Stimulated activated CD8-positive, alpha-beta memory T cell treated with anti-CD3 and anti-CD28 coated beads, Interleukin-12 subunit alpha, Interleukin-12 subunit beta, amount 100 ng/mL, for 1 hour (primary cell): ENCODE measurements at regions not wholly inside any gene's neighbourhood (a gene's known extent, or its start where the extent isn't known, plus 50 kb on each side); places are given as distances from the start of the nearest gene placed in this dataset.

Source experiments
- DNase-seq: peaks from one replicate; pipeline ENCODE4 v3.0.0-alpha.2; 2020; ENCODE audit warnings: low read depth

DNA sequence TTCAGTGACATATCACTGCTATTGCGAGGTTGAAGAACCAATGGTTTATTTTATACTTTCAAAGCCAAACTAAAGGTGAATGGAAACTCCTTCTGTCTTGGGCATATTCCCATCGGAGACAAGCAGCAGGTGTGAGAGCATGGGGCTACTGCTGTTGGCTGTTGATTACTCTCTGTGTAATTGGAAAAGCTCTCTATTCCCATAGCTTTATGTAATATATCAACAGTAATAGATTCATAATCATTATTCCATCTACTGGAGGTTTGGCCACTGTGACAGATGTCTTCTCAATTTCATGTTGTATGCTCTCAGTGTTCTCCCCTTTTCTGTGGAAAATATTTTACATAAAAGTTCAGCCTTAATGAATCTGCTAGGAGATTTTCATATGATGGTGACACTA is 352.0 kb downstream of the BTG1 start:
- DNase-seq = no peak

DNA sequence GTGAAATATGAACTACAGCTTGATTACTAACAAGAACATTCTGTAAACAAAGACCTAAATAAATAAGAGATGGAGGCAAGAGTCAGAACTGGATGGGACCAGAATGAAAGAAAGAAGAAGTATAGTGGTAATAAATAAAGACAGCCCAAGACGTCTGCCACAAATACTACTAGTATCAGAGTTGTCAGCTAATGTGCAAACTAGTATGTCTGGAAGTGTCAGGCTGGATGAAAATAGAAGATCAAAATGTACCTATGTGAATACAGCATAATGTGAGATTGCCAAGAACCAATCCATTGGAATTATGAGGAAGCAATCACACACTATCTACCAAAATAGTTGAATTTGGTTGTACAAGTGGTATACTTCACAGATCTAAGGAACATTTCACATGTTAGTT is 353.0 kb downstream of the BTG1 start:
- DNase-seq = no peak

DNA sequence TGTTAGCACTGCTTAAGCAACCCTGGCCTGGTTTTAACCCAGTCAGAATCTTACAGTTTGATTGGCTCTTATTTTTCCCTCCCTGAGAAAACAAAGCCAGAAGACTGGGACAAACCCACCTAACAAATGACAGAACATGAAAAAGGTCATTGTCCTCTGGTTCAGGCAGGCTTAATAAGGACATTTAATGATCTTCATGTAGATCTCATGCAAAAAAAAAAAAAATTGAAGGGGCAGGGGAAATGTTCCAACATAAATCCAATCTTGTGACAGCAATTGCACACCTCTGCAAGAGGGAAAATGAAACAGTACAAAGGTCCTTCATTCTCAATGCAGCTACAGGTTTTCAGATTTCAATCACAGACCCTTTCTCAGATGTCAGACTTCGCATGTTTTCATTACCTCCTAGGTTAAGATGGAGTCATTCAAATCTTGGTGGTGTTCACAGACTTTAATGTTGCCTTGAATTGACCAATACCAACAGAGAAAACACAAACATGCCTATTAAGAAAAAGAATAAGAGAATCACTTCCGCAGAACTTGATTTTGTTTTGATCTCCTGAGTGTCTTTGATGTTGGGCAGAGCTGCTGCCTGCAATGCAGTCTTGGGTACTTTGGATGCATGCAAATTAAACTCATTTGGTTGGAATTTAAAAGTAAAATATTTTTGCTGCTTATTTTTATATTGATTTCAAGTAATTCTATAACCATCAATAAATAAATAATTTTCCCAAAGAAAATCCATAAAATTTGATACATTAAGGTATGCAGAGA is 359.0 kb downstream of the BTG1 start:
- no peak for DNase-seq

DNA sequence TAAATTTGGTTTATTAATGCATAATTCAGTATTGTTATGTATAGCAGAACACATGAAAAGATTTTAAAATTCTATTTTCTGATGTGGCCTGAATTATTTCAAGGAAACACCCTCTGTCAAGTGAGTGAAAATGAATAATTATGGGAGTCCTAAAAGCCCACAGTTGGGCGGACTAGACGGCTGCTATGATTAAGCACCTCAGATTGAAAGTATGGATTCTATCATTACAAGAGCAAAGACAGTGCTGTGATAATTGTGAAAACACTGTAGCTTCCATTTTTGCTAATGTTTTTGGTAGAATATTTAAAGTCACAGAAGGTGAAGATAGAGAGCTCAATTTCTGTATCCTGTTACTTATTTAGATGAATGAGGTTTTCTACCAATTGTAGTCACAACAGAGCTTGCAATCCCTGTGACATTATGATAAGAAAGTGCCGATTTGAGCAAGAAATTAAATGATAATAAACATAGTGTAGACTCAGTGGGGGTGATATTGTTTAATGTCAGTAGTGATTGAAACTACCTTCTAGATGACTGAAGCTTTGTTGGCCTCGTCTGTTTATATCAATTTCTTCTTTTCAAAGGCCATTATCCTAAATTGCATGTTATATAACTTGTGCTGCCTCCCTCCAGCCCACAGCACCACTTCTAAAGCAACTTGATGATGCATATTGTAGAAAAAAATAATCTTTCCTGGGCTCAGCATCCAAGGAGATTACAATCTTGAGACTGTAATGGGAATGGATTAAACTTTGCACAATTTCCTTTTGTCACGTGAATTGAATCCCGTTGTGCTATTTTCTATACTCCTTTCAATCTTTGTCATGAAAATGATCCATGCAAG is 359.8 kb downstream of the BTG1 start:
- DNase-seq = no peak

DNA sequence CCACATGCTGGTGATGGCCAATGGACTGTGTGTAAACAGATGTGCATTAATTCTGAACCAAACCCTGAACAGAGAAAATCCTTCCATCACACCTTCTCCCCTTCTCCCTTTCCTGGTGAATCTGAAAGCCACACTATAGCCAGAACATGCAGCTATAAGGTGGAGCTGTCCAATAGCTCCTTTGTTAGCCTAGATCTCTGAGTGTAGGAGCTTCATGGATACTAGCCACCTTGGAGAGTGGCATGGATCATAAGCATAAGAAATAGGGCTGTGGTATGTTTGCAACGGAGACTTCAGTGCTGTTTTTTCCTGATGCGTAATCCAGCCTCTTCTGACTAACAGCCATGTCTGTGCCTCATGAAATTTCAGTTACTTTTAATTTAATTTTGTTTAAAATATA is 364.5 kb downstream of the BTG1 start:
- no peak for DNase-seq

DNA sequence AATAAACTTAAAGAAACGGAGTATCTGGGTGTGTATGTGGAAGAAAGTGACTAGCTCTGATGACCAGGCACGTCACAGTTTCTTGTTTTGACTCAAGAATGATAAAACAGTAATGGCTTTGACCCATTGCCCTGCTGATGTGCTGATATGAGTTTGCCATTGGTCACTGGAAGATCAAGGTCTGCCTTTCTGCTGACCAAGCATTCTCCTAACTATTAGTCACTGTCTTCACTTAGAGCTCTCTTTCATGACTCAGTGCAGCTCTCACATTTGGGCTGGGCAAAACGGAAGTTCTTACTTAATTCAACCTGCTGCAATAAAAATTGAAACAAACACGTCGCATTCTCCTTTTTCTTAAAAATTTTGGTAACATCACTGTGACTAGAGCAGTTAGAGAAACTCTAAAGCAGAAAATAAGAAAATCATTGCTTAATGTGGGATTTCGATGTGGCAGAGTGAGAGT is 366.7 kb downstream of the BTG1 start:
- peak; percentile 5 for DNase-seq

DNA sequence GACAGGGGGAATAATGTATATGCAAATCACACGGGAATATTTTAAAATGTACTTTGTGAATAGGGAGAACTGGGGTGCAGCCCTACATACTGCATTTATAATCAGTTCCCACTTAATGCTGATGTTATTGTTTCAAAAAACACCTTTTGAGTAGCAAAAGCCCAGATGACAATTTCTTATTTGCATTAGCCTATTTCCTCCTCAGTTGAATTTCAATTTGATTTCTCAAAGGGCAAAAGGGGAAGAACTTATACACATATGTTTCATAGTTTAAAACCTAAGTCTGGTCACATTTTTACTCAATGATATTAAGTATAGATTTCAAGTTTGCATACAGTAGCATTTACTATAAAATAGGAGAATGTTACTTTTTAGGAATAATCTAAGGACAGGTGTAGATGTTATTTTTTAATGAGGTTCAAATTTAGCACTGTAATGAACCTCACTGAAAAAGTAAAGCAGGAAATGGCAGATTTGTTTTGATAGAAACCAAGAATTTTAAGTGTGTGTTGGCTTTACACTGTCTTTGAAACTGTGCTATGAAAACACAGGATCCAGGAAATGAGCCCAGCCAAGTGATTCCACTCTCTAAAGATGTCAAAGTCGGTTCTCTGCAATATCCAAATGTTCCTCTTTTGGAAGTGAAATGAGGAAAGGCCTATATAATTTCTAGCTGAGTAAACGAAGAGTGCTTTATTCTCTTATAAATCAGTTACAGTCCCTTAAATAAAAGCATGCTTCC is 367.4 kb downstream of the BTG1 start:
- no peak for DNase-seq

DNA sequence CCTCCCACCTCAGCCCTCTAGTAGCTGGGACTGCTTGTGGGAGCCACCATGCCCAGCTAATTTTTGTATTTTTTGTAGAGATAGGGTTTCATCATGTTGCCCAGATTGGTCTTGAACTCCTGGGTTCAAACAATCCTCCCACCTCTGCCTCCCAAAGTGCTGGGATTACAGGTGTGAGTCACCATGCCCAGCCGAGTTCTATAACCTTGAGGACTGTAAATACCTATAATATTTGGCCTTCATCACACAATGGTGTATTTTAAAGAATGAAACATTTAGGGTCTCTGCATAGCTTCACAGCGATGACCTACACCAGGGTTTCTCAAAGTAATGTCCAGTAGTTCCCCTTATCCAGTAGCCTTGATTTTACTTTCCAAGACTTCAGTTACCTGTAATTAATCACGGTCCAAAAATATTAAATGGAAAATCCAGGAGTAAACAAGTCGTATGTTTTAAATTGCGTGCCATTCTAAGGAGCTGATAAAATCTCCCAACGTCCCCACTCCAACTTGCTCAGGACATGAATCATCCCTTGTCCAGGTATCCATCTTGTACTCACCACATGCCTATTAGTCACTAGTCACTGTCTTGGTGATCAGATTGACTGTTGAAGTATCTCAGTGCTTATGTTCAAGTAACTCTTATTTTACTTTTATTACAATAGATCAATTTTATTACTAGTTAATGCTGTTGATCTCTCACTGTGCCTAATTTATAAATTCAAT is 368.2 kb downstream of the BTG1 start:
- no peak for DNase-seq

DNA sequence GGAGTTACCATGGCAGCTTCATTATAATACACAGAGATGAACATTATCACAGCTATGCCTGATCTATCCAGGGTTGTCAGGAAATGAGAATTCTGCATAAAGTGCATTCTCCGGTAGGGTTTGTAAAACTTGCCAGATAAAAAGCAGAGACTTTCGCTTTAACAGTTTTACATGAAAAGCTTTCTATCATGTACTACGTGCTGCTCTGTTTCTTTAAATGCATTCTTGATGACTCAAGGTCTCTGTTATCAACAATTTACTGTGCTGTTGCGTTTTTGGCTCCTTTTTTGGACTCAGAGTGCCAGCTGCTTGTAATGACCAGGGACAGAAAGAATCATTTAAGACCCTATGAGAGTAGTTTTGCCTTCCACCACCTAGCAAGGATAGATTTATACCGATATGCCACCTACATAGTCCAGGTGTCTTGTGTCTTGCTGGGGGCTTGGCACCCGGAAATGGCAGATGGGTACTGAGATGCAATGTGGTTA is 371.2 kb downstream of the BTG1 start:
- DNase-seq = no peak

DNA sequence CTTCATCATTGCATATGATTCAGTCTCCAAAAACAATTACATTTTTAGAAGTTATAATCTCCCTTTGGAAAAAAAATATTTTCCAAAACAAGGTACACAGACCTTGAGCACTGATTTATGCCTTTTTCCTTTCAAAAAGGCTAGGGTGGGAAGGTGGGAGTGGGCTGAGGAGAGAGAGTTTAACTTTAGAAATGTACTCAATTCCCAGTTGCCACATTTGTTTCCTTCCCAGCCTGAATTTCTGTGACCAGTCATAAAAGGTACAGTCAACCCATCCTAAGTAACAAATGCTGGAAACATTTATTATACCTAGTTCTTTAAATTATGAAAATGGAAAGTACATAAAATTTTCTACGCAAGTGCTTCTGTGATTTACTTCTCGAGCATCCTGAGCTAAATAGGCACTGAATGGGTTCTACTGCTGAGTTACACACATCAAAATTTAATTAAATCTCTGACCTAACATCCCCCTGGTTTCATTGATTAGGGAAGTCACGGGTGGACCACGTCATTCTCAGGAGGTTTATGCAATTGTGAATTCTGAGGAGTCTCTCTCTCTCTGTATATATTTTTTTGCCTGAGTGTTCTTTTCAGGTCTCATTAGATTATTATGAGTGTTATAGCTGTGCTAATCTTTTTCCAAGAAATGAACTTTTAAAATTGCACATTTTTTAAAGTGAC is 371.8 kb downstream of the BTG1 start:
- DNase-seq = no peak

DNA sequence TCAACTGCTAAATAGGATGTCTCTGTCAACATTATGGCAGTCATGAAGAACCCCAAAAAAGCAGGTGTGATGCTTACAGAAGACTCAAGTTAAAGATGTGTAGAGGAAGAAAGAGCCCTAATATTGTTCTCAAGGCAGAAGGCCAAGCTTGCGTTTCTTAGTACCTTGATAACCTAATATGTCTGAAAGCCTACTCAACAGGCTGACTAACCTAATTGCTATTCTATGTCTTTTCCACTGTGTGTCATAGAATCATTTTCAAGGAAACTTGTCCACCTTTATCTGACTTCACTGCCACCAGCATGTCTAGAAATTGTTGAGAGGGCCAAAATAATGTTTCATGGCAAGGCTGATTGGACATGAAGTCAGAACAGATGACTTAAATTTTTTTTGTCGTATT is 373.2 kb downstream of the BTG1 start:
- DNase-seq = no peak

DNA sequence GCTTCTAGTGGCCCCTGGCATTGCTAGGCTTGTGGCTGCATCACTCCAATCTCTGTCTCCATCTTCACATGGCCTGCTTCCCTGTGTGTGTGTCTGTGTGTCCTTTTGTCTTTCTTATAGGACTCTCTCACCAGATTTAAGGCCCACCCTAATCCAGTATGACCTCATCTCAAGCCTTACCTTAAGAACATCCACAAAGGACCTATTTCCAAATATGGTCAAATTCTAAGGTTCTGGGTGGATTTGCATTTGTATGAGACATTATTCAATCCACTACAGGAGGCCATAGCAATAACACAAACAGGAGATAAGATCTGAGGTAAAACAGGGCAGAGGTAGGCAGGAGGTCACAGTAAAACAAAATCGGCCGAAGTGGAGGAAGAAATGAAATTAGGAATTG is 375.9 kb downstream of the BTG1 start:
- DNase-seq = no peak

DNA sequence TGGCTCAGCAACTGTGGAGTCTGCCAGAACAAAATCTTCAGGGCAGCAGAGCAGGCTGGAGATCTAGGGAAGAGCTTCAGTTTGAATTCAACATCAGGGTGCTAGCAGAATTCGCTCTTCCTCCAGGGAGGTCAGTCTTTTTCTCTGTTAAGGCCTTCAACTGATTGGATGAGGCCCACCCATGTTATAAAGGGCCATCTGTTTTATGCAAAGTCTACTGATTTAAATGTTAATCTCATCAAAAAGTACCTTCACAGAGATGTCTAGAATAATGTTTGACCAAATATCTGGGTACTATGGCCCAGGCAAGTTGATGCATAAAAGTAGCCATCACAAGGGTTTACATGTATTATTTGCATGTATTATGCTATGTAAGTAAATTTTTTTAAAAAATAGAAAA is 378.4 kb downstream of the BTG1 start:
- DNase-seq = no peak

DNA sequence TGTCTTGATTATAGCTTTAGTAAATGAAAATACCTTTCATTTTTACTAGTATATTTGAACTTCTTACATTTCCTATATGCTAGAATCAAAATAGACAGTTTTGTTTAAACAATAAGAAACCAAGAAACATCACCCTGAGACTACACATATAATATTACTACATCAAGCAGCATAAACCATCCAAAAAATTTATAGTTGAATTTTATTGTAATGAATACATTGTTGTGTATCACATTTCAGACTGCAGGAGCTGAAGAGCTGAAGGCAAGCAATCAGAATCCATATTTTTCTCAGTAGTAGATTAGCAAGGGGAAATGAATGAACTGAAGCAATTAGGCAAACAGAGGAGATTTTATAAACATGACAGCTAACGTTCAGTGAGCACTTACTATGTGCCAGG is 379.2 kb downstream of the BTG1 start:
- DNase-seq = no peak

DNA sequence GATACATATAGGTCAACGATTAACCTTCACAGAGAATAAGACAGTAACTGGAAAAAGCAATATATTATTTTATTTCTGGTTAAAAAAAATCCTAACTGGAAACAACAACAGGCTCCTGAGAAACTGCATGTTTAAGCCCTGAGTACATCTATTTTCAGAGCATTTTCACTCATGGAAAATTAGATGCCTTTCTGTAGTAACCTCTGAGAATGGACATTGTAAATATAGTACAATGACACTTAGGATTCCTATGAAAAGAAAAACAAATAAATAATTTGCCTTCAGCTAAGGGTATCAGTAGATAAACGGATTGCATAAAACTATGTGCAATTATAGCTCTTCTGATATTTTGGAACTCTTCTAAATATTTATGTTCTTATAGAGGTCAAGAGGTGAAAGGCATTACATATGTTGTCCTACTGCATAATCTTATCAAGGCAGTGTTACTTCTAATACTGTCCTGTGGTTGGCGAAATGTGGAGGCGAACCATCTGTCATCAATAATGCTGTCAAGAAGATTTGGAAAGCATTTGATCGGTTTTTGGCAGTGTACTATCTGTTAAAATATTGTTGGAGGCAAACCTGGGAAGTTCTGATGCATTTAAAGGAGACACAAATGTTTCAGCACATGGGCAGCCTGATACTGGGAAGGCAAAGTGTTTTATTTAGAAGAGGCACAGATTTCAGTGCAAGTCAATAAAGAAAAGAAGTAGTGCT is 381.8 kb downstream of the BTG1 start:
- DNase-seq = no peak

DNA sequence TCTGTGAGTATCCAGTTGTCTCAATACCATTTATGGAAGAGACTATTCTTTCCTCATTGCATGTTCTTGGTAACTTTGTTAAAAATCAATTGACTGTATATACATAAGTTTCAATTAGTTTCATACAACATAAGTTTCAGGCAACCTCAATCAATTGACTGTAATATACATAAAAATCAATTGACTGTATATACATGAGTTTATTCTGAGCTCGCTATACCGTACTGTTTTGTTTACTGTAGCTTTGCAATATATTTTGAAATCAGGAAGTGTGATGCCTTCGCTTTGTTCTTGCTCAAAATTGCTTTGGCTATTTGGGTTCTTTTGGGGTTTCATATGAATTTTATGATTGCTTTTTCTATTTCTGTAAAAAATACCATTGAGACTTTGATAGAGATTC is 392.0 kb downstream of the BTG1 start:
- no peak for DNase-seq

DNA sequence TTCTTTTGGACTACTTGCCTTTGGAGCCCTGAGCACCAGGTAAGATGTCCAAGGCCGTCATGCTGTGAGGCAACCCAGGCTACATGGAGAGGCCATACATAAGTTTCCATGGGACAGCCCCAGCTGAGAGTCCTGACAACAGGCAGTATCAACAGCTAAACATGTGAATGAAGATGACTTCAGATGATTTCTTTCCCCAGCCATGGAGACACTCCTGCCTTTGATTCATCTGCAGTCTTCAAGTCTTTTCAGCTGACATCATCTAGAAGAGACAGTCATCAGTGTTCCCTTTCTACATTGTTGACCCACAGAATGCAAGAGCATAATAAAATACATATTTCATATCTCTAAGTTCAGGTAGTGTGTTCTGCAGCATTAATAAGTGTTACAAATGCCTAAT is 398.7 kb downstream of the BTG1 start:
- DNase-seq = no peak

DNA sequence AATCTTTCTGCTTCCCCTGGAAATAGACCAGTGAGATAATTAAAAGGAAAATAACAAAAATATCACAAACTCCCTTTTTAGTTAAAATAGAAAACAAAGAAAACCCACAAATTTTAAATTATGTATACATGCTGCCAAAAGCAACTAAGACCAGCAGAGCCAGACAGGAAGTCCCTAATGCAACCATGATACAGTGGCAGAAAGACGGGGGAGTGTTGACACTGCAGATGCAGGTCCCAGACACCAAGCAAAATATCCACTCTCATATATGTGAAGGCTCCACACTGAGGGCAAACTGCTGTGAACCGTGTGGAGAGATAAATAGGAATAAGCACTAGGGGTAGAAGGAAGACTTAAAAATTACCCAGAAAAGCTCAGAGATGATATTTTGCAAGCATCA is 401.0 kb downstream of the BTG1 start:
- no peak for DNase-seq

DNA sequence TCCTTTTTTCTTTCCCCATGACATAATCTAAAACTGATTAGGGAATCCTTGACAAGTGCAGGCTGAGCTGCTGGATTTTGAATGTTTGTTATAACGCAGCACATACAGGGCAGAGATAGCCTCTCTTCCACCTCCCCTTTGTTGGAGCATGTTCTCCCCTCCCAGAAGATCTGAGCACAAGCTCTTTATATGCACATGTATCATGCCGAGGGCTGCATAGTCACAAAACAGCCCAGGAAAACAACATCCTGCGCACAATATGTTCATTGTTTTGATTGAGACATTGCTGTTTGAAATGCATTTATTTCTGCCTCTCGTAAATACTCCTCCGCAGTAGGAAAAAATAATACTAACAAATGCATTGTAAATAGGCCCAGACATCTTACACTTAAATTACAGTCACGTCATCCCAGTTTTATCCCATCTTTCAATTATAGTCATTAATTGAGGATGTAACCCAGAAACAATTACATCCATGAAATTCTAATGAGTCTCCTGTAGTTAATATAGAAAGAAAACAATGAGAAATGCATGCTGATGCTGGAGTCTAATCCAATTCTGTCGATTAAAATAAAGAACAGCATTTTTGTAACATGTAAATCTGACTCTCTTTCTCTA is 401.8 kb downstream of the BTG1 start:
- DNase-seq = no peak

DNA sequence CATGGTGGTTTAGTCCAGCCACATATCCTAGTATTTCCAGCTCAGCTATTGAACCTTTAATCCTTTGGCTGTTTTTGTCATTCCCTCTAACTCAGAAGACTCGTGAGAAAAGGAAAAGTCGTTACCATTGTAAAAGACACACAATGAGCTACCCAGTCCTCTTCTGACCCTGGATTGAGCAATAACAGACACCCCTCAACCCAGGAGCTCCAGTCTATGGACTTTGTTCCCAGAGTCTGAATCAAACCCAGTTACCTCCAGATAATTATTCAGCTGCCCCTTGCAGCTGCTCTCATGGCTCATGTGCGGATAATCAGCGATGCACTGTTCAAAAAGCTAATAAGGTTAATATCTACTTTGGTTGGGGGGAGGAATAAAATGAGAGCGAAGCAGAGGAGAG is 402.4 kb downstream of the BTG1 start:
- no peak for DNase-seq
